K562 (cell line): ENCODE measurements at regions not wholly inside any gene's neighbourhood (a gene's known extent, or its start where the extent isn't known, plus 50 kb on each side); places are given as distances from the start of the nearest gene placed in this dataset.

Experiments
- ATAC-seq: fragments of 200-7000 bp; cut with Tn5 transposase; 3 replicates; pipeline ENCODE4 v1.9.1; 2020; ENCODE audit warnings: moderate library complexity
- BruUV-seq: library from RNA; stranded (reverse); fragments of 400-500 nt; replicated peaks from 2 replicates; lab custom pipeline; 2021; lab: Mats Ljungman, UMichigan
- CTCF ChIA-PET: fragments of 300-600 bp; formaldehyde crosslinking; extraction: SDS; loops from one replicate; lab custom pipeline; 2021; ENCODE audit warnings: low intra/inter-chr PET ratio; lab: Yijun Ruan, JAX
- POLR2A ChIA-PET: fragments of 300-600, 350-650 bp; sonication (Branson Sonifier 250); formaldehyde crosslinking; extraction: SDS; loops from one replicate; lab custom pipeline; 2021; ENCODE audit warnings: antibody characterized with exemption, inconsistent platforms; lab: Yijun Ruan, JAX
- DNase-seq, 4 experiments: peaks; one replicate each; pipeline versions ENCODE4 v3.0.0 to v3.0.0-alpha.2; 2011 to 2018; ENCODE audit warnings: low spot score in 3 of 4, mixed read lengths in 3 of 4; ENCODE audit errors: extremely low read depth in 1 of 4
- FAIRE-seq: peaks from 2 replicates; lab custom pipeline; 2011; peaks lifted over from hg19 to GRCh38; lab: Jason Lieb, UNC
- H2AFZ ChIP-seq: 2 replicates; pipeline ENCODE4 v1.6.0; 2011; ENCODE audit warnings: low read depth, low read length, control low read depth, inconsistent platforms
- H3K27ac ChIP-seq: fragments of 200-600 bp; 3 replicates; pipeline ENCODE4 v1.8.0; 2011; ENCODE audit warnings: low read depth, mild to moderate bottlenecking, control low read depth, inconsistent platforms, low read length, moderate library complexity, mixed read lengths; ENCODE audit errors: extremely low read depth
- H3K27me3 ChIP-seq, 2 experiments: fragments of 300-600 bp in 1 of 2; 2 replicates in 1 of 2; 3 replicates in 1 of 2; pipeline versions ENCODE4 v1.6.0 to v1.8.0; 2011; ENCODE audit warnings: inconsistent platforms in 2 of 2, low read length in 2 of 2, mild to moderate bottlenecking in 1 of 2, mixed read lengths in 1 of 2, moderate library complexity in 1 of 2; ENCODE audit not compliant: control insufficient read depth in 2 of 2, insufficient read depth in 2 of 2
- H3K36me3 ChIP-seq: fragments of 300-600 bp; 3 replicates; pipeline ENCODE4 v1.8.0; 2011; ENCODE audit warnings: mild to moderate bottlenecking, low read length, inconsistent platforms; ENCODE audit not compliant: control insufficient read depth, insufficient read depth
- H3K4me1 ChIP-seq, 2 experiments: fragments of 200-600 bp in 1 of 2; replicated peaks in 1 of 2; 2 replicates in 1 of 2; 3 replicates in 1 of 2; pipeline versions ENCODE4 v1.5.1 to v1.8.0; 2011; ENCODE audit warnings: inconsistent platforms in 2 of 2, low read length in 2 of 2, mild to moderate bottlenecking in 1 of 2, mixed read lengths in 1 of 2, moderate library complexity in 1 of 2; ENCODE audit not compliant: control insufficient read depth in 2 of 2, insufficient read depth in 2 of 2
- H3K4me2 ChIP-seq: 2 replicates; pipeline ENCODE4 v1.6.1; 2011; ENCODE audit warnings: low read length, control low read depth, inconsistent platforms, mixed read lengths; ENCODE audit not compliant: insufficient read depth
- H3K4me3 ChIP-seq: fragments of 200-600 bp; sonication (generic), shearing (Covaris generic); 2 replicates; pipeline ENCODE4 v1.5.1; 2016; ENCODE audit warnings: control low read depth, inconsistent platforms
- H3K79me2 ChIP-seq: fragments of 200-600 bp; 3 replicates; pipeline ENCODE4 v1.8.0; 2011; ENCODE audit warnings: low read length, inconsistent platforms; ENCODE audit not compliant: control insufficient read depth, insufficient read depth
- H3K9ac ChIP-seq, 2 experiments: 2 replicates each; pipeline versions ENCODE4 v1.6.0 to v1.6.1; 2011; ENCODE audit warnings: low read depth in 2 of 2, low read length in 2 of 2, control low read depth in 1 of 2, inconsistent platforms in 1 of 2, mild to moderate bottlenecking in 1 of 2, mixed read lengths in 1 of 2; ENCODE audit not compliant: insufficient read depth in 1 of 2
- H3K9me1 ChIP-seq: one replicate; pipeline ENCODE4 v1.6.0; 2011; ENCODE audit warnings: inconsistent platforms, mild to moderate bottlenecking, low read length, moderate library complexity; ENCODE audit not compliant: control insufficient read depth, insufficient read depth
- H3K9me3 ChIP-seq: replicated peaks from 2 replicates; pipeline ENCODE4 v1.5.1; 2011; ENCODE audit warnings: low read depth, low read length, inconsistent platforms; ENCODE audit not compliant: control insufficient read depth, insufficient read depth
- H4K20me1 ChIP-seq: replicated peaks from 2 replicates; pipeline ENCODE4 v1.6.1; 2011; ENCODE audit warnings: low read length, inconsistent platforms, mixed read lengths; ENCODE audit not compliant: control insufficient read depth, insufficient read depth
- MTF1 ChIP-seq: fragments of 250-450 bp; sonication (Bioruptor Pico); IDR thresholded peaks from 2 replicates; pipeline ENCODE4 v1.9.0; 2021; ENCODE audit warnings: moderate library complexity, mild to moderate bottlenecking, inconsistent platforms, borderline replicate concordance
- WGBS: fragments of 100-300 bp; shearing (Covaris generic); methylation state at CpG from one replicate; pipeline ENCODE4 v1.1.6; 2016; ENCODE audit warnings: low coverage, mixed read lengths; ENCODE audit not compliant: insufficient coverage; ENCODE audit errors: missing lambda C conversion rate; 5-methylcytosine and 5-hydroxymethylcytosine counted together
- in situ Hi-C: fragments of 300-500 bp; cut with MboI; formaldehyde crosslinking; loops from 4 replicates; pipeline ENCODE4 v1.15.0; 2018; ENCODE audit warnings: inconsistent platforms, mixed read lengths
- intact Hi-C: fragments of 100-400 bp; cut with micrococcal nuclease; formaldehyde crosslinking; loops from 2 replicates; pipeline ENCODE4 v1.14.2; 2022
- TF ChIP-seq, protein P1 (sequence below): IDR thresholded peaks from 3 replicates; pipeline ENCODE4 v1.6.1; 2011; ENCODE audit warnings: borderline replicate concordance, mild to moderate bottlenecking; ENCODE audit not compliant: insufficient read length, insufficient read depth
- TF ChIP-seq, protein P2 (sequence below): fragments of 450-650 bp; IDR thresholded peaks from 2 replicates; pipeline ENCODE4 v1.6.1; 2016; ENCODE audit warnings: missing biosample characterization, missing genetic modification characterization
- TF ChIP-seq, protein P3 (sequence below): fragments of 150-350 bp; IDR thresholded peaks from 2 replicates; pipeline ENCODE4 v1.6.1; 2014; ENCODE audit warnings: low read depth, mild to moderate bottlenecking, low read length, borderline replicate concordance

DNA sequence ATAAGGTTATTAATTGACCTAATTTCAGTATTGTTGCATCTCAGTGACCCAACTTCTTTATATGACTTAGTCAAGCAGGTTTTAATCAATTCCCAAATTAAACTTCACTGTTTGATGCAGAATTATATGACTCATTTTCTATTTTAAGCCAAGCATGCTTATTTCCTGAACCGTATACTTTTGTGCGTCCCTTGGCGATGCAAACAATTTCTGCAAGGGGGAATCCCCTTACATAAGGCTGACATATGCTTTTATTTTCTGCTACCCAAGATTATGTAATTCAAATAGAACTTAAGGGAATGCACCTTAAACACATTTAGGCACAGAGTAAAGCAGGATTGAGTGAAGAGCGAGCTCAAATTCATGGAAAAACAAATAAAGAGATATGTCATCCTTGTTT is 303.9 kb downstream of the PDCD6IP start:
- Histone ChIP-seq H3K9me3 (no peaks in the 10 kb centered on the region), H3K27ac (no peak overlapping the region), H2AFZ (no peak overlapping the region), H3K27me3 (no peaks in the 10 kb centered on the region), H3K4me2 (no peak overlapping the region), H3K9ac (no peak overlapping the region), H3K9me1 (no peaks in the 10 kb centered on the region), H3K79me2 (no peaks in the 10 kb centered on the region), H3K4me3 (no peak overlapping the region), H3K36me3 (no peaks in the 10 kb centered on the region), H3K4me1 (no peaks in the 10 kb centered on the region), H4K20me1 (no peaks in the 10 kb centered on the region)
- BruUV-seq = no TSS peak
- CTCF ChIA-PET = no interaction called here
- no peak for DNase-seq
- whole genome bisulfite sequencing = 15% methylated on average over 4 of the region's 4 CpGs
- intact Hi-C loops (loop anchor here (10.0 kb wide), 1 partner anchor 147 kb away; no protein-coding TSS in a partner anchor), in situ Hi-C loops (no loop called here)
- TF ChIP-seq, protein P1, sequence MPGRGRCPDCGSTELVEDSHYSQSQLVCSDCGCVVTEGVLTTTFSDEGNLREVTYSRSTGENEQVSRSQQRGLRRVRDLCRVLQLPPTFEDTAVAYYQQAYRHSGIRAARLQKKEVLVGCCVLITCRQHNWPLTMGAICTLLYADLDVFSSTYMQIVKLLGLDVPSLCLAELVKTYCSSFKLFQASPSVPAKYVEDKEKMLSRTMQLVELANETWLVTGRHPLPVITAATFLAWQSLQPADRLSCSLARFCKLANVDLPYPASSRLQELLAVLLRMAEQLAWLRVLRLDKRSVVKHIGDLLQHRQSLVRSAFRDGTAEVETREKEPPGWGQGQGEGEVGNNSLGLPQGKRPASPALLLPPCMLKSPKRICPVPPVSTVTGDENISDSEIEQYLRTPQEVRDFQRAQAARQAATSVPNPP = no peak
- no peak for TF ChIP-seq MTF1
- TF ChIP-seq, protein P2, sequence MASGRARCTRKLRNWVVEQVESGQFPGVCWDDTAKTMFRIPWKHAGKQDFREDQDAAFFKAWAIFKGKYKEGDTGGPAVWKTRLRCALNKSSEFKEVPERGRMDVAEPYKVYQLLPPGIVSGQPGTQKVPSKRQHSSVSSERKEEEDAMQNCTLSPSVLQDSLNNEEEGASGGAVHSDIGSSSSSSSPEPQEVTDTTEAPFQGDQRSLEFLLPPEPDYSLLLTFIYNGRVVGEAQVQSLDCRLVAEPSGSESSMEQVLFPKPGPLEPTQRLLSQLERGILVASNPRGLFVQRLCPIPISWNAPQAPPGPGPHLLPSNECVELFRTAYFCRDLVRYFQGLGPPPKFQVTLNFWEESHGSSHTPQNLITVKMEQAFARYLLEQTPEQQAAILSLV (tag) = no peak
- TF ChIP-seq, protein P3, sequence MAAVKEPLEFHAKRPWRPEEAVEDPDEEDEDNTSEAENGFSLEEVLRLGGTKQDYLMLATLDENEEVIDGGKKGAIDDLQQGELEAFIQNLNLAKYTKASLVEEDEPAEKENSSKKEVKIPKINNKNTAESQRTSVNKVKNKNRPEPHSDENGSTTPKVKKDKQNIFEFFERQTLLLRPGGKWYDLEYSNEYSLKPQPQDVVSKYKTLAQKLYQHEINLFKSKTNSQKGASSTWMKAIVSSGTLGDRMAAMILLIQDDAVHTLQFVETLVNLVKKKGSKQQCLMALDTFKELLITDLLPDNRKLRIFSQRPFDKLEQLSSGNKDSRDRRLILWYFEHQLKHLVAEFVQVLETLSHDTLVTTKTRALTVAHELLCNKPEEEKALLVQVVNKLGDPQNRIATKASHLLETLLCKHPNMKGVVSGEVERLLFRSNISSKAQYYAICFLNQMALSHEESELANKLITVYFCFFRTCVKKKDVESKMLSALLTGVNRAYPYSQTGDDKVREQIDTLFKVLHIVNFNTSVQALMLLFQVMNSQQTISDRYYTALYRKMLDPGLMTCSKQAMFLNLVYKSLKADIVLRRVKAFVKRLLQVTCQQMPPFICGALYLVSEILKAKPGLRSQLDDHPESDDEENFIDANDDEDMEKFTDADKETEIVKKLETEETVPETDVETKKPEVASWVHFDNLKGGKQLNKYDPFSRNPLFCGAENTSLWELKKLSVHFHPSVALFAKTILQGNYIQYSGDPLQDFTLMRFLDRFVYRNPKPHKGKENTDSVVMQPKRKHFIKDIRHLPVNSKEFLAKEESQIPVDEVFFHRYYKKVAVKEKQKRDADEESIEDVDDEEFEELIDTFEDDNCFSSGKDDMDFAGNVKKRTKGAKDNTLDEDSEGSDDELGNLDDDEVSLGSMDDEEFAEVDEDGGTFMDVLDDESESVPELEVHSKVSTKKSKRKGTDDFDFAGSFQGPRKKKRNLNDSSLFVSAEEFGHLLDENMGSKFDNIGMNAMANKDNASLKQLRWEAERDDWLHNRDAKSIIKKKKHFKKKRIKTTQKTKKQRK = no peak
- no peak for FAIRE-seq
- POLR2A ChIA-PET = no interaction called here
- ATAC-seq = no peak
